HUES6 (cell line): ENCODE measurements at regions not wholly inside any gene's neighbourhood (a gene's known extent, or its start where the extent isn't known, plus 50 kb on each side); places are given as distances from the start of the nearest gene placed in this dataset.
A peak's percentile ranks its signal among the peaks of the same experiment; 100 is the strongest.

Experiments
- H3K27ac ChIP-seq: 2 replicates; pipeline ENCODE4 v1.7.0; 2013; ENCODE audit warnings: low read depth, mild to moderate bottlenecking, low read length, inconsistent platforms
- H3K27me3 ChIP-seq: 2 replicates; pipeline ENCODE4 v1.6.1; 2013; ENCODE audit warnings: low read length; ENCODE audit not compliant: control insufficient read depth, insufficient read depth
- H3K36me3 ChIP-seq: 2 replicates; pipeline ENCODE4 v1.6.1; 2013; ENCODE audit warnings: low read length; ENCODE audit not compliant: control insufficient read depth, insufficient read depth
- H3K4me1 ChIP-seq: 2 replicates; pipeline ENCODE4 v1.6.1; 2013; ENCODE audit warnings: low read length; ENCODE audit not compliant: control insufficient read depth, insufficient read depth
- H3K4me3 ChIP-seq: 2 replicates; pipeline ENCODE4 v1.5.1; 2013; ENCODE audit warnings: low read depth, low read length
- H3K9ac ChIP-seq: one replicate; pipeline ENCODE4 v1.6.1; 2013; ENCODE audit warnings: mild to moderate bottlenecking, low read length
- H3K9me3 ChIP-seq: 2 replicates; pipeline ENCODE4 v1.6.1; 2013; ENCODE audit warnings: low read depth, low read length; ENCODE audit not compliant: control insufficient read depth, insufficient read depth

DNA sequence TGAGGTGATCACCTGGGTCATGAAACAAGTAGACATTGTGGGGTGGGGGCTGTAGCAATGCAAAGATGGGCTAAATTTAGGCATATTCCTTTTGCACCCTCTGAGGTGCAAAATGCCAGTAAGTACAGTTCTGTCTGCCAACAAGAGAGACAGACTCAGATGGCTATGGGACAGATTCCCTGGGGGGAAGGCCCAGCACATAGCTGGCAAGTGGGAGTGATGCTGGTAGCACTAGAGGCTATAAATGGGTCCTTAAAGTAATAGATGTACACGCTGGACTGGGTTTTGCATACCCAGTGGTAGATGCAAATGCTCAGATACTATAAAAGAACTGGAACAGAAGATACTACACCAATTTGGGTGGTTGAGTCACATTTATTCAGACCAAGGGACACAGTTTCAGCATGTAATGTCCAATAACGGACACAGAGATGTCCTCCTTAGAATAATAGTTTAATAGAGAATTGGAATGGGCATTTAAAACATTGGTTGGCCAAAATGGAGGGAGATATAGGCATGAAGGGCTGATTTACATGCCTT, 67.4 kb upstream of the RNU6-1 start:
- Histone ChIP-seq H3K4me1 (no peaks in the 10 kb centered on the region), H3K27me3 (no peaks in the 10 kb centered on the region), H3K4me3 (no peak overlapping the region), H3K36me3 (no peaks in the 10 kb centered on the region), H3K9me3 (peaks cover 33% of the 10 kb centered on the region), H3K9ac (no peak overlapping the region), H3K27ac (no peak overlapping the region)

GRCh38 chr15:67908756-67909155, 68.9 kb upstream of the RNU6-1 start:
- no peaks in the 10 kb centered on the region for H3K27me3 ChIP-seq
- H3K9ac ChIP-seq, result no peak overlapping the region
- no peak overlapping the region for H3K27ac ChIP-seq

DNA sequence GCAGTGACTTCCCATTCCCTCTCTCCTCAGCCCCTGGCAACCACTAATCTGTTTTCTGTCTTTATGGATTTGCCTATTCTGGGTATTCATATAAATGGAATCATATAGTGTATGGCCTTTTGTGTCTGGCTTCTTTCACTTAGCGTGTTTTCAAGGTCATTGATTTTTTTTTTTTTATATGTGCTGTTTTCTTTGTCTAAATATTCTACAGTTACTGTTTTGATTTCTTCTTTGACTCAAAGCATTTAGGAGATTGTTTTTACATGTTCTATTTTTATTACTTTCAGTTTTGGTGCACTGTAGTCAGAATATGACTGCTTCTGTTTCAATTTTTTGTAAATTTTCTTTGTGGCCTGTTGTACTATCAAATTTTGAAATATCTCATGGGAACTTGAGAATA, 71.9 kb upstream of the RNU6-1 start:
- no peaks in the 10 kb centered on the region for H3K36me3 ChIP-seq
- peaks cover 23% of the 10 kb centered on the region for H3K4me1 ChIP-seq
- no peak overlapping the region for H3K9ac ChIP-seq
- H3K4me3 ChIP-seq, result no peak overlapping the region
- peaks cover 21% of the 10 kb centered on the region for H3K9me3 ChIP-seq
- no peaks in the 10 kb centered on the region for H3K27me3 ChIP-seq
- no peak overlapping the region for H3K27ac ChIP-seq

More at GRCh38 chr15:67908756-67909155, 68.9 kb upstream of the RNU6-1 start:
- H3K4me1 ChIP-seq, result no peaks in the 10 kb centered on the region
- no peak overlapping the region for H3K4me3 ChIP-seq
- H3K9me3 ChIP-seq, result peaks cover 25% of the 10 kb centered on the region
- no peaks in the 10 kb centered on the region for H3K36me3 ChIP-seq

DNA sequence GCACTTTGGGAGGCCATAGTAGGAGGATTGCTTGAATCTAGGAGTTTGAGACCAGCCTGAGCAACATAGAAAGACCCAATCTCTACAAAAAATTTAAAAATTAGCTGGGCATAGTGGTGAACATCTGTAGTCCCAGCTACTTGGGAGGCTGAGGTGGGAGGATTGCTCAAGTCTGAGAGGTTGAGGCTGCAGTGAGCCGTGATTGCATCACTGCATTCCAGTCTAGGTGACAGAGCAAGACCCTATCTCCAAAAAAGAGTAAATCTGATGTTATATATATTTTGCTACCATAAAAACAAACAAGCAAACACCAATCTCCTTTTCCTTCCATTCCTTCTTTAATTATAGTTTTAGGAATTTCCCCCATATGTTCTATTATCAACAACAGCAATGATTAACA, 74.2 kb upstream of the RNU6-1 start:
- peaks cover 40% of the 10 kb centered on the region for H3K4me1 ChIP-seq
- H3K36me3 ChIP-seq, result no peaks in the 10 kb centered on the region
- H3K9ac ChIP-seq, result no peak overlapping the region
- no peaks in the 10 kb centered on the region for H3K27me3 ChIP-seq
- H3K4me3 ChIP-seq, result no peak overlapping the region
- peaks cover 20% of the 10 kb centered on the region for H3K9me3 ChIP-seq
- H3K27ac ChIP-seq, result no peak overlapping the region

GRCh38 chr15:67914537-67915460, 75.0 kb upstream of the RNU6-1 start:
- peak overlapping the region; percentile 32 for H3K9ac ChIP-seq
- no peaks in the 10 kb centered on the region for H3K27me3 ChIP-seq
- no peaks in the 10 kb centered on the region for H3K36me3 ChIP-seq
- peaks cover 12% of the 10 kb centered on the region for H3K9me3 ChIP-seq
- peaks cover 40% of the 10 kb centered on the region for H3K4me1 ChIP-seq
- peak overlapping the region; percentile 14; the same call in 1 of the 2 replicates for H3K4me3 ChIP-seq
- peak overlapping the region; percentile 58; the same call in 1 of the 2 replicates for H3K27ac ChIP-seq

- H3K27ac ChIP-seq, result peak overlapping the region; percentile 58; the same call in 1 of the 2 replicates
- no peaks in the 10 kb centered on the region for H3K36me3 ChIP-seq
- H3K4me1 ChIP-seq, result peaks cover 40% of the 10 kb centered on the region
- H3K9me3 ChIP-seq, result peaks cover 5% of the 10 kb centered on the region; the same call in 1 of the 2 replicates
- peak overlapping the region; percentile 11; the same call in 1 of the 2 replicates for H3K4me3 ChIP-seq
- no peaks in the 10 kb centered on the region for H3K27me3 ChIP-seq
- peak overlapping the region; percentile 19 for H3K9ac ChIP-seq
Measured at GRCh38 chr15:67915461-67916374, 75.9 kb upstream of the RNU6-1 start.

GRCh38 chr15:67916565-67916964, 76.7 kb upstream of the RNU6-1 start:
- no peak overlapping the region for H3K27ac ChIP-seq
- peaks cover 40% of the 10 kb centered on the region for H3K4me1 ChIP-seq
- no peak overlapping the region for H3K9ac ChIP-seq
- H3K4me3 ChIP-seq, result no peak overlapping the region
- H3K27me3 ChIP-seq, result no peaks in the 10 kb centered on the region
- no peaks in the 10 kb centered on the region for H3K36me3 ChIP-seq
- peaks cover under 1% of the 10 kb centered on the region; the same call in 1 of the 2 replicates for H3K9me3 ChIP-seq

DNA sequence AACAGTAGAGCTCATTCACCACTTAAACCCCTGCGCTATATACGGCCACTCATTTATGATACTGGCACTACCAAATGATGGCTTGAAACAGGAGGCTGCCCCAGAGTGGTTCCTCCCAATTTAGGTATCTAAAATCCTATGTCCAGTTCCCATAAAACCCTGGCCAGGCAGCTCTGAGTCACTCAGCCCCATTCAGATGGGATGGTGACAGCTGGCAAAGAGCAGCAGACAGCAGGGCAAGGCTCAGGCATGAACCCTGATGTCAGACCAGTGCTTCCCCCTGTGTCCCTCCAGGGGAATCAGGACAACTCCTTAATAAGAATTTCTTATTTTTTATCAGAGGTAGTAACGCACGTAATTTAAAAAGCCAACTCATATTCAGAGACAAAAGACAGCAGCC, 77.2 kb upstream of the RNU6-1 start:
- H3K4me3 ChIP-seq, result no peak overlapping the region
- H3K27me3 ChIP-seq, result no peaks in the 10 kb centered on the region
- no peak overlapping the region for H3K9ac ChIP-seq
- no peak overlapping the region for H3K27ac ChIP-seq
- H3K36me3 ChIP-seq, result no peaks in the 10 kb centered on the region
- no peaks in the 10 kb centered on the region for H3K9me3 ChIP-seq
- peaks cover 40% of the 10 kb centered on the region for H3K4me1 ChIP-seq

DNA sequence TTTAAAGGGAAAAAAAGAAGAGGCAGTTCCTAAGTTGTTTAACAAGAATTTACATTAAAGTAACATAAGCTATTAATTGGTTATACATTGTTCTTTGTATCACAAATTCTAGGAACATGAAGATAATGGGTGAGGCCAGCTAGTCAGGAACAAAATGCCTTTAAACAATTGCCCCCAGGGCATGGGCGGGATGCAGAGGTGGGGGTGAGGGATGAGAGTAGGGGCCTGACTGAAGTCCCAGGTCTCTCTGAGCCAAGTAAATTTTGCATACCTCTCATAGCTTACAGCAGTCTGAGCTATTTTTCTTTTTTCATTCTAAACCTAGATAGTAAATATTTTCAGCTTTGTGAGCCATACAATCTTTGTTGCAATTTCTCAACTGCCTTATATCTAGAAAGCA, 77.8 kb upstream of the RNU6-1 start:
- H3K27me3 ChIP-seq, result no peaks in the 10 kb centered on the region
- no peak overlapping the region for H3K9ac ChIP-seq
- no peak overlapping the region for H3K4me3 ChIP-seq
- H3K9me3 ChIP-seq, result no peaks in the 10 kb centered on the region
- no peak overlapping the region for H3K27ac ChIP-seq
- peaks cover 40% of the 10 kb centered on the region for H3K4me1 ChIP-seq
- H3K36me3 ChIP-seq, result no peaks in the 10 kb centered on the region

DNA sequence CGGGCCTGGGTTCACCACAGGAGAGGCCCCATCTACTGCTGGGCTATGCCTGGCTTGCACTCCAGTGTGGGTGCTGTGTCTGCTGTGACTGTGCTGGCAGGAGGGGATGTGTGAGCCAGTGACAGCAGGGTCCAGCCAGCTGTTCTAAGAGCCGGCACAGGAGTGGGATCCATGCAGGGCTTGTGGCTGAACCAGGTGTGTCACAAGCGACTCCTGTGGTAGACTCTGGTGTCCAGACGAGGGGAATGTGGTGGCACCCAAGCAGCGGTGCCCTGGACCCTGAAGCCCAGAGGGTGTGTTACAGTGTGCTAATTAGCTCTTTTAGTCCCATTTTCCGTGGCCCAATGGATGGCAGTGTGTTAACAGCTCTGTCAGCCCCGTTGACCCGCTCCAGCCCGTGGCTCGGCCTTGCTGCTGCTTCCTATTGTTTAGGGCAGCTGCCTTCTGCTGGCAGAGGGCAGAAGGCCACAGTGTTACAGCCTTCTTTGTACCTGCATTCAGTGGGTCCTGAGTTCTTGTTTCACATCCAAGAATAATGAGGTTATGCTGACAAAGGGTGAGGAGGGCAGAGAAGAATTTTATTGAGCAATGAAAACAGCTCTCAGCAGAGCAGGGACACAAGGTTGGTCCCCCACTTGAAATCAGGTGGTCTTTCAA, 78.5 kb upstream of the RNU6-1 start:
- Histone ChIP-seq H3K27me3 (no peaks in the 10 kb centered on the region), H3K4me3 (no peak overlapping the region), H3K9me3 (no peaks in the 10 kb centered on the region), H3K9ac (no peak overlapping the region), H3K4me1 (peaks cover 40% of the 10 kb centered on the region), H3K36me3 (no peaks in the 10 kb centered on the region), H3K27ac (no peak overlapping the region)
